ENCODE measurements at regions not wholly inside any gene's neighbourhood (a gene's known extent, or its start where the extent isn't known, plus 50 kb on each side); places are given as distances from the start of the nearest gene placed in this dataset.

GRCh38 chr15:35958021-35958420, 412.1 kb upstream of the DPH6 start (continued):
- TF ChIP-seq PRDM6 (tag by site-specific recombination; IDR thresholded peaks at IDR 0.05) = peak; percentile 84
- no peak for TF ChIP-seq GLIS2 (tag by site-specific recombination; IDR thresholded peaks at IDR 0.05)
- no peak for TF ChIP-seq MYNN (tag by site-specific recombination; IDR thresholded peaks at IDR 0.05; ENCODE audit: borderline replicate concordance)
- no peak for TF ChIP-seq ZNF610 (tag by site-specific recombination; IDR thresholded peaks at IDR 0.05; ENCODE audit: borderline replicate concordance)
- no peak for TF ChIP-seq ZNF10 (tag by site-specific recombination; IDR thresholded peaks at IDR 0.05)
- 0 out of 2 replicates have a peak, but pooled peaks have one; percentile 25 for TF ChIP-seq ZNF184 (tag by site-specific recombination; IDR thresholded peaks at IDR 0.05)
- no peak for TF ChIP-seq ZNF157 (tag by site-specific recombination; IDR thresholded peaks at IDR 0.05)
- no peak for TF ChIP-seq ZNF354C (tag by site-specific recombination; IDR thresholded peaks at IDR 0.05; ENCODE audit: borderline replicate concordance, low read depth)
- TF ChIP-seq INSM2 (tag by site-specific recombination; IDR thresholded peaks at IDR 0.05) = peak; percentile 47; the same call in 1 of the 2 replicates
- peak; percentile 83 for TF ChIP-seq ZBTB44 (tag by site-specific recombination; IDR thresholded peaks at IDR 0.05)
- TF ChIP-seq ZNF660 (tag by site-specific recombination; IDR thresholded peaks at IDR 0.05) = 0 out of 2 replicates have a peak, but pooled peaks have one; percentile 58
- peak; percentile 26; the same call in 1 of the 2 replicates for TF ChIP-seq ZNF513 (tag by site-specific recombination; IDR thresholded peaks at IDR 0.05)
- no peak for TF ChIP-seq ZNF768 (tag by site-specific recombination; IDR thresholded peaks at IDR 0.05)
- no peak for TF ChIP-seq ZNF223 (tag by site-specific recombination; IDR thresholded peaks at IDR 0.05)
- TF ChIP-seq ZNF692 (tag by site-specific recombination; IDR thresholded peaks at IDR 0.05) = 0 out of 2 replicates have a peak, but pooled peaks have one; percentile 34

- Histone ChIP-seq H3K4me1 (ENCODE audit: control insufficient read depth, insufficient read depth, low read length) (peaks cover 20% of the 10 kb centered on the region), H3K4me3 (ENCODE audit: low read depth, low read length) (no peak overlapping the region), H3K36me3 (ENCODE audit: control insufficient read depth in 2 of 2, insufficient read depth in 1 of 2, low read length in 2 of 2) (no peaks in the 10 kb centered on the region), H3K9me3 (ENCODE audit: control insufficient read depth, insufficient read depth, low read depth, low read length) (no peaks in the 10 kb centered on the region), H3K27ac (ENCODE audit: extremely low read depth, low read depth, low read length) (no peak overlapping the region)
- CTCF ChIA-PET = no interaction called here
- POLR2A ChIA-PET = no interaction called here
- no peak for TF ChIP-seq ZNF518A (tag by site-specific recombination; conservative IDR thresholded peaks at IDR 0.05; ENCODE audit: low read depth)
- TF ChIP-seq ZNF501 (tag by site-specific recombination; IDR thresholded peaks at IDR 0.05) = no peak
- TF ChIP-seq ZSCAN30 (tag by site-specific recombination; IDR thresholded peaks at IDR 0.05) = no peak
- no peak for TF ChIP-seq HOXC10 (CRISPR knock-in tag; IDR thresholded peaks at IDR 0.05)
- TF ChIP-seq ZBTB17 (tag by site-specific recombination; IDR thresholded peaks at IDR 0.05) = no peak
- TF ChIP-seq ZNF169 (tag by site-specific recombination; IDR thresholded peaks at IDR 0.05) = no peak
- TF ChIP-seq ZNF311 (tag by site-specific recombination; IDR thresholded peaks at IDR 0.05; ENCODE audit: borderline replicate concordance) = no peak
- no peak for TF ChIP-seq ZNF549 (tag by site-specific recombination; IDR thresholded peaks at IDR 0.05)
- TF ChIP-seq MZF1 (tag by site-specific recombination; IDR thresholded peaks at IDR 0.05; ENCODE audit: borderline replicate concordance) = no peak
- TF ChIP-seq ZNF529 (tag by site-specific recombination; IDR thresholded peaks at IDR 0.05; ENCODE audit: insufficient replicate concordance) = no peak
Measured at GRCh38 chr15:35958975-35959374, 413.0 kb upstream of the DPH6 start.

All from HEK293 (cell line).